GM19025 (cell line): ENCODE measurements at regions not wholly inside any gene's neighbourhood (a gene's known extent, or its start where the extent isn't known, plus 50 kb on each side); places are given as distances from the start of the nearest gene placed in this dataset.

Experiments
- ATAC-seq: cut with Tn5 transposase; IDR thresholded peaks from one replicate; pipeline ENCODE4 v1.9.1; 2021; ENCODE audit warnings: mild to moderate bottlenecking, low read depth, moderate library complexity; ENCODE audit not compliant: unreplicated experiment

DNA sequence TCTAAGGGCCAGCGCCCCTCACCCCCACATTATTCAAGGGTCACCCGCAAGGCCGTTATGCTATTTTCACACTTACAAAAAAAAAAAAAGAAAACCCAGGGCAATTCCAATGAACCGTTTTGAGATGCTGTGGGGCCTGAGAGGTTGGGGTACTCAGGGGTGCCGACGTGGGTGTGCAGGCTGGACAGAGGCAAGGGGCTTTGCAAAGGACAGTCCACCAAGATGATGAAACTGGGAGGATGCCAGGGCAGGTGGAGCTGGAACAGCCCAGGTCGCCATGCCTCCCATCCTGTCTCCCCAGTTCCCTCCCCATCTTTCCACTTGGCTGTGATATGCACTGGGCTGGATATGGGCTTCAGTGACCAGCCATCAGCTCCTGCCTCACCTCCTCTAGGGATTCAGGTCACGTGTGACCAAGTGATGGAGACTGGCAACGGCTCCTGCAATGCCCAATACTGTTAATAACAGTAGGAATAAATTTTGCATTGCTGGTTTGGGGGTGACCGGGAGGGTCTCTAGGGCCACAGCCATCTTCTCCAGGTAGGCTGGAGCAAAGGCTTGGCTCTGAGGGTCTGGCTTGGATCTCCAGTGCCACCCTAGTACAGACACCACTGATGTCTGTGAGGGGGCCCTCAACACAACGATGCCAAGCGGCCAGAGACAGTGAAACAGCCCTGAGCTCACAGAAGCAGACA lies 151.3 kb upstream of the TNRC6C start:
- no peak for ATAC-seq

DNA sequence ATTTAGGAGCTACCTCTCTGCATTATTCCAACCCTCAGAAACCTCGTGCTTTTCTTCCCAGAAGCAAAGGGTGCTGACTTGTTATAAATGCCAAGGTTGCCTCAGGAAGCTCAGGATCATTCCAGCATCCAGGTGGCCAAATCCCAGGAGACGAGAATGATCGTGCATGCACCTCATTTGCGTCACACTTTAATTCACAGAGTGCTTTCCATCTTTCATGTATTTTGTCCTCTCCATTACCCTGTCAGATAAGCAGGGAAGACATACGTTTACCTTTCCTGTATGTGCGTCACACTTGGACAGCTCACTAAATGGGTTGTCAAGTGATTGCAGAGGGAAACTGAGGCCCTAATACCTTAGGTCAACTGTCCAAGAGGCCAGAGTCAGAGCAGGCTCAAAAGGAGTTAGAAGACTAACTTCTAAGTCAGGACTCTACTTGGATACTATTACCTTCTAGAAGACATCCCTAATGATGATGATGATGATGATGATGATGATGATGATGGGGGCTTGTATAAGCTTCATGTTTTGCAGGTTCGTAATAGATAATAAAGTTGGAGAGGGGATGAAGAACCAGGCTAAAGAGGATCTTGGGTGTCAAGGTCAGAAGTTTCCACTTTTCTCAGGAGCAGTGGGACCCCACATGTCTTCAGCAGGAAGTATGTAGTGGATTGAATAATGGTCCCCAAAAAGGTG lies 150.6 kb upstream of the TNRC6C start:
- ATAC-seq, result no peak

DNA sequence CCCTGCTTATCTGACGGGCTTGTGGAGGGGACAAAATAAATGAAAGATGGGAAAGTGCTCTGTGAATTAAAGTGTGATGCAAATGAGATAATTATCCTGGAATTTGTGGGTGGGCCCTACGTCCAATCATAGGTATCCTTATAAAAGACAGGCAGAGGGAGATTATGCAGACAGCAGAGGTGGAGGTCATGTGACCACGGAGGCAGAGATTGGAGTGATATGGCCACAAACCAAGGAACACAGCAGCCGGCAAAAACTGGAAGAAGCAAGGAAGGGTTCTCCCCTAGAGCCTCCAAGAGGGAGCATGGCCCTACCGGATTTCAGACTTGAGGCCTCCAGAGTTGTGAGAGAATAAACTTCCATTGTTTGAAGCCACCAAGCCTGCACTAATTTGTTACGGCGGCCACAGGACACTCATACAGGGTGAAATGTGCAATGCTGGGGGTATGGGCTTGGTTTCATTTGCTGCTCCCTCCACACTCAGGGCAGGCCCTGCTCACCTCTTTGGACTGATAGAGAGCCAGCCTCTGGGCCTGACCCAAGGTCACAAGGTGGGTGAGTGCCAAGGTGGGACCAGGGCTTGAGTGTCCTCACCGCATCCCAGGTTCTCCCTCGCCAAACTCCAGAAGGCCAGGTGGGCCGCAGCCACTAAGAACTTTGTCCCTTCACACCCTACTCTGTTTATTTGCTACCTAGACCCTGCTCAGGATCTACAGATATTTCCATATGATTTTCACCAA lies 149.6 kb upstream of the TNRC6C start:
- no peak for ATAC-seq

DNA sequence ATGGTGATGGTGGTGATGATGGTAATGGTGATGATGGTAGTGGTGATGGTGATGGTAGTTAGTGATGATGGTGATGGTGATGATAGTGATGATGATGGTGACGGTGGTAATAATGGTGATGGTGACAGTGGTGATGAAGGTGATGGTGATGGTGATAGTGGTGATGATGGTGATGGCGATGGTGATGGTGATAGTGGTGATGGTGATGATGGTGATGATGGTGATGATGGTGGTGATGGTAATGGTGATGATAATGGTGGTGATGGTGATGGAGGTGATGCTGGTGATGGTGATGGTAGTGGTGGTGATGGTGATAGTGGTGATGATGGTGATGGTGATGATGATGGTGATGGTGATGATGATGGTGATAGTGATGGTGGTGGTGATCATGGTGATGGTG lies 148.7 kb upstream of the TNRC6C start:
- no peak for ATAC-seq

DNA sequence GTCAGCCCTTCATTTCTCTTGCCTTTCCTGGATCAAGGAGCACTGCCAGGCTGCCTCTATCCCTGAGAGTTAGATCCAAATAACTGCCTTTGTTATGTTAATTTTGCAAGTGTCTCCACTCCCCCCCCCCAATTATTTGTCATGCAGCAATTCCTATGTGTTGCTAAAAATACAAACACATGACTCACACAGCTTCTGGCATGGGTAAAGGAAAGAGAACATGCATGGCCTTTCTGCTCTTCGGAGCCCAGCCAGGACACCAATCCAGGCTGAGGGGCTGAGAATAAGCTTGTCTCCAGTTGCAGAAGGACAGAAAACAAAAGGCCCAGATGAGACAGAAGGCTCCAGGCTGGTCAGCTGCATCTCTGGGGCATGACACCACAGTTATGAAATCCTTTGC lies 148.0 kb upstream of the TNRC6C start:
- no peak for ATAC-seq

GRCh38 chr17:77811521-77811920 lies 147.0 kb upstream of the TNRC6C start:
- no peak for ATAC-seq

GRCh38 chr17:77814091-77814772 lies 144.3 kb upstream of the TNRC6C start:
- no peak for ATAC-seq

DNA sequence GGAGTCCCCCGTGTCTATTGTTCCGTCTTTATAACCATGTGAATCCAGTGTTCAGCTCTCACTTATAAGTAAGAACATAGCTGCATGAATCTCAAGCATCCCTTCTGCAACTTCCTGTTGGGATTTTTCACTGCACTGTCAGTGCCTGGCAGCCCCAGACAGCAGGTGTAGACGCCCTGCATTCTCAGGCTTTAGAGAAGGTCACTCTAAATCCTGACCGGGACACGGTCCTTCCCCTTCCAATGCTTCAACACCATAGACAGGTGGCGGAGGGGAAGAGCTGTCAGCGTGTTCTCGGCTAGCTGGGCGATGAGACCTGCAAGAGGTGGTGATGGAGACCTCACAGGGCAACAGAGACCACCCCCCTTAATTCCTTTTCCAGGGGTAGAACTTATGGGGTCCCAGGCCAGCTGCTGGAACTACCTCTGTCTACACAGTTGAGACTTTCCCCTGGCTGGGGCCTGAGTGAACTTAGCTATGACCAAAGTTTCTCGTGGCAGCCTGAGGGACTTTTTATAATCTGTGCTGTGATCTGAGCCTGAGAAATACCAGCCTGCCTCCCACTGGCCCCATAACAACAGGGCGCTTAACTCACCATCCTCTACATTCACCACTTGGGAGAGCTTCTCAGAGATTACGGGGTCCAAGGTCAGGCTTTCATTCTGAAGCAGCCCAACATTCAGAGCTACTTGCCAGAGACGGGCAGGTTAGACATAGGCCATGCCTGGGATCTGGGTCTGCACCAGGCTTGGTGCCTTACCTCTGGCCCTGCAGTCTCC lies 143.2 kb upstream of the TNRC6C start:
- ATAC-seq, result no peak

DNA sequence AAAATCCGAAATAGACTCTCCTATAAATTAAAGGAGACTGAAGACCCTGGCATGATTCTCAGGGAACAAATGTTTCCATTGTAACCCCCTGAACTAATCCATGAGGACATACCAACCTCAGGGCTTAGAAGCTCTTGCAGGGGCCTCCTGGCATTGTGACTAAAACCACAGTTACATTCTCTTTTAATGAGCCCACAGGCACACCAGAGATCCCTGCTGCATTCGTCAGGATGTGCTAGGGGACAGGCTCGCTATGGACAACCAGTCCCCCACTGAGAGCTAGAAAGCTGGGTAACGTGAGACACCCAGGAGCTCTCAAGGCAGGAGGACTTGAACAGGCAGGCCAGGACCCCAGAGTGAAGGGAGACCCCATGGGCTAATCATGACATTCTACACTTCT lies 140.6 kb upstream of the TNRC6C start:
- ATAC-seq, result no peak

DNA sequence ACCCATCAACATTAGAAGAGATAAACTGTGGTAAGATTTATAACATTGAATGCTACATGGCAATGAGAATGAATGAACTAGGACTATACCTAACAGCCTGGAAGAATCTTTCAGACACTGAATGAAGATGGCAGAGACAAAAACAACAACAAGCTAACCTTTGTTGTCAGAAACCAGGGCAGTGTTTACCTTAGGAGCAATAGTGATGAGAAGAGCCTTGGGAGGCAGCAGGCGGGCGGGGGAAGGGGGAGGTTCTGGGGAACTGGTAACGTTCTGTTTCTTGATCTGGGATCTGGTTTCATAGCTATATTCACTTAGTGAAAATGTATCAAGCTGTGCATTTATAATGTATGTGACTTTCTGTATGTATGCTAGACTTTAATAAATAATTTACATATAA lies 139.0 kb upstream of the TNRC6C start:
- no peak for ATAC-seq

DNA sequence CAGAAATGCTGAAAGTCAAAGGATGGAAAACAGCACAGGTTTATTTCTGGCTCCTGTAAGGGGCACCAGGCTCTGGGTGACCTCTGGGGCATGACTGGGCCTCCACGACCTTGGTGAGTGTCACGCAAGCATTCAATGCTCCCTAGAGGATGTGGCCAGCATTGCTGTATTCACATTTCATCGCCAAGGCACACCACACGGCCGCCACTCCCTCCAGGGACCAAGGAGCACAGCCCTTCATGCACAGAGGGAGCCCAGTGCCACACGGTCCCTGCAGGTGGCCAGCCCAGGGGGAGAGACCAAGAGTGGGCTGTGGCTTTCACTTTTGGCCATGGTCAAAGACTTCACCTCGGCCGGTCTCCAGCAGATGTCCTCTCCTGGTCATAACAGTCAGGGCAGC lies 137.4 kb upstream of the TNRC6C start:
- ATAC-seq, result no peak

DNA sequence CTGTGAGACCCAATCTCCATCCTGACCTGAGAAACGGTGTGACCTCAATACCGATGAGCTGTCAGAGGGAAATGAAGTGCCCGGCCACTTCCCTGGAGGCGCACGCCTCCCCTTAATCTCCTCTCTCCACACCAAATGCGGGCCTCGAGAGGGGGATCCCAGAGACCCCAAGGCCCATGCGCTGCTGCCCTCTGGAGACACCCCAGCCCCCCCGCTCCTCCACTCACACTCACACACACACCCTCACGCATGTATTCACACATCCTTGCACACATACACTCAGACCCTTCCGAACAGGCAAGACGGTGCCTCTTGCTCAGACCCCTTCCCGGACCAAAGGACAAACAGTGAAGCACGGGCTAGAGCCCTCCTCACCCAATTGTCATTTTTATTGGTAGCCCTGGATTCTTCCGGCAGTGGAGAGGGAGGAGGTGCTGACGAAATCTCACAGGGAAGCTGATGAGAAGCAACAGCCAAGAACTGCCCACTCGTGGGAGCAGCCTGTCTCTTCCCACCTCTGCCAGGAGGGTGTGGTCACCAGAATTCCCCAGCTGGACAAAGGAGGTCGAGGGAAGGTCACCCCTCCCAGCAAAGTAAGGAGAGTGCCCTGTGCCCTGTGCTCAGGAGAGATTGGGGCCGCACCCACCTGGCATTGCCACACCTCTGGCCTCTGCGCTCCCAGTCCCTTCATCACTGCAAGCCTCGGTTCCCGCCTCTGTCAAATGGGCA lies 136.0 kb upstream of the TNRC6C start:
- no peak for ATAC-seq

DNA sequence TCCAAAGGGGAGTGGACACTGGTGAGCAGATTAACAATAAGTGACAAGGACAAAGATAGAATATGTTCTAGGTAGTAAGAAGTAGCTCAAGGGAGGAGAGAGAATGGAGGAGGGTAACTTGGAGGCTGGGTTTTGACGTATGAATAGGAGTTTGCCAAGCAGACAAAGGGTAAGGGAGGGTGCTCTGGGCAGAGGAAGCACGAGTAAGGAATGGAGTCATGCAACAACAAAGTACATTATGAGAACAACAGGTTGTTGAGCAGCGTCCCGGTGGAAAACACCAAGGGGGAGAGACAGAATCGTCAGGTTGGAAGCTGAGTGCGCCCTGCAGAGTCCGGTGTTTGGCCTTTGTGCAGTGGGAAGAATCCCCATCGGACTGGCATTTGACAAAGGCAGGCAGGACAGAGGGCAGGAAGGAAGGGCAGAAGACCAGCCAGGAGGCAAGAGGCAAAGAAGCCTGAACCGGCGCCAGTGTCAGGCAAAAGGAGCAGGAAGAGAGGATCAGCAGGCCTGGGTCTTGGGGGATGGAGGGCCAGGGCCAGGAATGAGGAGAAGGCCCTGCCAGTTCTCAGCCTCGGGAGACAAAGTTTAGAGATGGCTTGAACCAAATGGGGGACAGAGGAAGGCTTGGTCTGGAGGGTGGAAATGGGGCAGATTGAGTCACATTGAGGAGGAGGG lies 134.3 kb upstream of the TNRC6C start:
- no peak for ATAC-seq

DNA sequence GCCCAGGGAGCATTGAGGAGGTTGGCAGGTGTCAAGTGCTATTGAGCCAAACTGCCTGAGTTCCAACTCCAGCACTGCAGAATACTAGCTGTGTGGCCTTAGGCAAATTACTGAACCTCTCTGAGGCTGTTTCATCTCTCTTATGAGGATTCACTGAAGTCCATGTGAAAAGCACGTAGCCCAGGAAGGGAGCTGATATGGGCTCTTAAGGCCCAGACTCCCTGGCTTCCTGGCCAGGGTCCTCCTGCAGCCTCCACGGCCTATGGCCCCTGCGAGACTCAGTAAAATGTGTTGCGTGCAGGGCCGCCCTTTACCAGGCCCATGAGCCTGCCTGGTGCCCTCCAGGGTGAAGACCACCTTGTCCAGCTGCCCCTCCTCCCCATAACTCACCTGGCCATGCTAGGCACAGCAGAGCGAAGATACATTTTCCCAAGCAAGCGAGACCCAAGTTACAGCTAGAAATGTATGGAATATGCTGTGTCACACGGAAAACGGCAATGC lies 133.7 kb upstream of the TNRC6C start:
- ATAC-seq, result no peak

DNA sequence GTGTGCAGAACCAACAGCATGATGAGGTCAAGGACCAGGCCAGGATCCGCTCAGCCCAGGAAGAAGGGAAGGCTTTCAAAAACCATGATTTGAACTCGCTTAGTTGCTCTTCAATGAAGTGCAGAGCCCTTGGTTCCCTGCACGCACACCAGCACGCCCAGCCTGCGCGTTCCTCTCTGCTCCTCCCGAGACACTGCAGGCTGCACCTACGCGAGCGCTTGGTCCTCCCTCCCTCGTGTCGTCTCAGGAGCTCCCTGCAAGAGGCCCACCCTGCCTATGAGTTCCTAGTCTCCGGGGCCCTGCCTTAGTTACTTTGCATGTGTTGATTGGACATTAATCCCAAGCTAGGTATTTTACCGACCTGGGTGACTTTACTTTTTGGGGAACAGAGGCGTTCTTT lies 132.9 kb upstream of the TNRC6C start:
- ATAC-seq, result no peak

DNA sequence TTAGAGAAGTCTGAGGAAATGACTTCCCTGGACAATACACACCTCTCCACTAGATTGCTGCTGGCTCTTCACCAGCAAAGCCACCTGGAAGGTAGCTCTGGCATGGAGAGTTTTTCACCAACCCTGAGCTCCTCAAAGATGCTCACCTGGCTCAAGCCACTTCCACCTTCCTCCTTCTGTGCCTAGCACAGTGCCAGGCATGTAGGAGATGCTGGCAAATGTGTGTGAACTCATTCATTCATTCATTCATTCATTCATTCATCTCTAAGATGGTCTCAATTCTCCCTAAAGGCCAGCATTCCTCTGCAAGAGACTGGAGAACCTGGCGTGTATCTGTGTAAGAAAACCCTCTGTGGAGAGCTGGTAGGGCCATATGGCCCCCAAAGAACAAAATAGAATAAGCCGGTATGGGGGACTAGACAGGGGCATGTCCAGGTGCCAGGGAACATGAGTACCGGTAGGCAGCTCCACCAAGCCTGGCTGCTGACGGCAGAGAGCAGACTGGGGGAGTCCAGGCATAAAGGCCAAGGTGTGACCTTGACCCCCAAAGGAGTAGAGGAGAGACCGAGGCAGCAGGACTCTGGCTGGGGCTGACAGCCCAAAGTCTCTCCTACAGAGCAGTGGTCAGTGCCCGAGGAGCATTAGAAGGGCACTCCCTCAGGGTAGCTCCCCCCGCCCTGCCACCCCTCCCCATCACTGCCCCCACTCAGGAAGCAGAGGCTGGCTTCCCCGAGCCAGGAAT lies 132.2 kb upstream of the TNRC6C start:
- ATAC-seq, result no peak

- ATAC-seq, result no peak
Observed at GRCh38 chr17:77827039-77827438, 131.5 kb upstream of the TNRC6C start.

DNA sequence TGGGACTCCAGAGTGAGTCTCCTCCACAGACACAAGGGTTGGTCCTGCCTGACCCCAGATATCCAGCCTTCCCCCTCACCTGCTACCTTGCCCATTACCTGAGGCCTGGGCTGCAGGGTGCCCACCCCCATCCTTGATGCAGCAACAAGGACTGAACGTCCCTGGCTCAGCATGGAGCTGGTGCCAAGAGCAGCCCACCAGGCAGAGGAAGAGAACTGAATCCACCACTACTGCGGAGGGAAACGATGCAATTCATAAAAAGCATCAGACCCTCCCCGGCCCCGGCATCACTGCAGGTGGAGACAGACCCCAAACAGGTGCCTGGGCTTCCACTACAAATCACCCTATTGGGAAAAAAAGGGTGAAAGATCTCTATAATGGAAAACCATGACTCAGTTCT lies 131.0 kb upstream of the TNRC6C start:
- no peak for ATAC-seq
